ENCODE measurements at regions not wholly inside any gene's neighbourhood (a gene's known extent, or its start where the extent isn't known, plus 50 kb on each side); places are given as distances from the start of the nearest gene placed in this dataset.

DNA sequence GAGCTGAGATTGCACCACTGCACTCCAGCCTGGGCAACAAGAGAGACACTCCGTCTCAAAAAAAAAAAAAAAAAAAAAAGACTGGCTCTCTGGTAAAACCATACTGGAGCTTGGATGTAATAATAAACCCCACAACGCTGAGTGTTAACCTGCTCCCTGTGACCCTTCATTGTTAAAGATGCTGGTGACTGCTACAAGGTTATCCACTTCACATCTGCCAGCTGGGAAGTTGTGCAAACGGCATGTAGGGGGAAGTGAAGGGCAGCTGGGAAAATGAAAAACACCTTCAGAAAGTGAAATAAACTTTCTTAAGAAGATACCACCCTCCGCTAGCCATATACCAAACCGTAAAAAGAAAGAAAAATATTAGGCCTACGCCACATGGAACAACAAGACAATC, 131.0 kb upstream of the NUDT7 start:
- Histone ChIP-seq H3K27me3 (no peaks in the 10 kb centered on the region), H3K27ac (no peak overlapping the region), H3K4me3 (no peak overlapping the region), H3K4me1 (no peaks in the 10 kb centered on the region), H3K36me3 (no peaks in the 10 kb centered on the region), H3K9me3 (no peaks in the 10 kb centered on the region)
- no peak for ATAC-seq
- intact Hi-C loops (cut with DNase I): no loop called here
- no peak for TF ChIP-seq POLR2A (IDR thresholded peaks at IDR 0.05)
- TF ChIP-seq, protein P1, sequence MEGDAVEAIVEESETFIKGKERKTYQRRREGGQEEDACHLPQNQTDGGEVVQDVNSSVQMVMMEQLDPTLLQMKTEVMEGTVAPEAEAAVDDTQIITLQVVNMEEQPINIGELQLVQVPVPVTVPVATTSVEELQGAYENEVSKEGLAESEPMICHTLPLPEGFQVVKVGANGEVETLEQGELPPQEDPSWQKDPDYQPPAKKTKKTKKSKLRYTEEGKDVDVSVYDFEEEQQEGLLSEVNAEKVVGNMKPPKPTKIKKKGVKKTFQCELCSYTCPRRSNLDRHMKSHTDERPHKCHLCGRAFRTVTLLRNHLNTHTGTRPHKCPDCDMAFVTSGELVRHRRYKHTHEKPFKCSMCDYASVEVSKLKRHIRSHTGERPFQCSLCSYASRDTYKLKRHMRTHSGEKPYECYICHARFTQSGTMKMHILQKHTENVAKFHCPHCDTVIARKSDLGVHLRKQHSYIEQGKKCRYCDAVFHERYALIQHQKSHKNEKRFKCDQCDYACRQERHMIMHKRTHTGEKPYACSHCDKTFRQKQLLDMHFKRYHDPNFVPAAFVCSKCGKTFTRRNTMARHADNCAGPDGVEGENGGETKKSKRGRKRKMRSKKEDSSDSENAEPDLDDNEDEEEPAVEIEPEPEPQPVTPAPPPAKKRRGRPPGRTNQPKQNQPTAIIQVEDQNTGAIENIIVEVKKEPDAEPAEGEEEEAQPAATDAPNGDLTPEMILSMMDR (IDR thresholded peaks at IDR 0.05): no peak
- no peak for DNase-seq
- 73% methylated on average over 6 of the region's 6 CpGs for WGBS (ENCODE audit: insufficient coverage, low coverage, low lambda C conversion rate, missing lambda C conversion rate)

DNA sequence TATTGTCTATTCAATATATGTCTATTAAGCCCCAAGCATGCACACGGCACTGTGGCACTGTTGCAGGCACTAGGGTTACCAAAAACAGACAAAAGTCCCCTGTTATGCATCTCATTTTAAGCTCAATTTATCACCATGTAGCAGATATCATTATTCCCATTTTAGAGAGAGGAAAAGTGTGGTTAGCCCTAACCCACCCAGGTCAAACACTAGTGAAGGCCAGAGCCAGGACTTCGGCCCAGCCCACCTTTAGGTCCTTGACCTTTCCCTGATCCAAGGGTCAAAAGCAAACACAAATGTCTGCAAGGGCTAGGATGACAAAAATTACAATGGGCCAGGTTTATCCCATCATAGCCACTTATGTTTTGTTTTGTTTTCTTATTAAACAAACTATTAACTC, 130.3 kb upstream of the NUDT7 start:
- Histone ChIP-seq H3K36me3 (no peaks in the 10 kb centered on the region), H3K27ac (no peak overlapping the region), H3K9me3 (no peaks in the 10 kb centered on the region), H3K4me1 (no peaks in the 10 kb centered on the region), H3K27me3 (no peaks in the 10 kb centered on the region), H3K4me3 (no peak overlapping the region)
- intact Hi-C loops (cut with DNase I): no loop called here
- WGBS (ENCODE audit: insufficient coverage, low coverage, low lambda C conversion rate, missing lambda C conversion rate): 50% methylated on average over 2 of the region's 2 CpGs
- DNase-seq (no peak), ATAC-seq (no peak)
- TF ChIP-seq, protein P1 (IDR thresholded peaks at IDR 0.05): no peak
- no peak for TF ChIP-seq POLR2A (IDR thresholded peaks at IDR 0.05)

DNA sequence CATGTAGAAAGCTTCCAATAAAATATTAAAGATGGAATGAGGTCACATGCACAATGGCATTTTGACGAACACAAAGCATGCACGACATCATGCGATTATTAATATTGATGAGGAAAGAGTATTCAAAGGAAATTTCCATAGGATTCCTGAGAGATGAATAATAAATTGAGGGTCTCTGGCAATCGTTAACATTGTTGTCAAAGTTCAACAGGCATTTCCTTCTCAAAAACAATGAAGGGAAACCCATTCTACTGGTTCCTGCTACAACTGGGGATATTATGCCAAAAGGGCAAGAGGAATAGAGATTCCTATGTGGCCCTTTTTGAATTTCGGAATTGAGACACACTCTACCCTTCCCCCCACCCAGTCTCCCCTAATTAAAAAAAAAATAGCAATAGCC, 128.3 kb upstream of the NUDT7 start:
- ATAC-seq: no peak
- intact Hi-C loops (cut with DNase I): no loop called here
- H3K4me1 ChIP-seq: no peaks in the 10 kb centered on the region
- 46% methylated on average over 5 of the region's 5 CpGs for WGBS (ENCODE audit: insufficient coverage, low coverage, low lambda C conversion rate, missing lambda C conversion rate)
- H3K27ac ChIP-seq: no peak overlapping the region
- TF ChIP-seq, protein P1 (IDR thresholded peaks at IDR 0.05): no peak
- TF ChIP-seq POLR2A (IDR thresholded peaks at IDR 0.05): no peak
- H3K27me3 ChIP-seq: no peaks in the 10 kb centered on the region
- no peak overlapping the region for H3K4me3 ChIP-seq
- no peak for DNase-seq
- no peaks in the 10 kb centered on the region for H3K36me3 ChIP-seq
- H3K9me3 ChIP-seq: no peaks in the 10 kb centered on the region

DNA sequence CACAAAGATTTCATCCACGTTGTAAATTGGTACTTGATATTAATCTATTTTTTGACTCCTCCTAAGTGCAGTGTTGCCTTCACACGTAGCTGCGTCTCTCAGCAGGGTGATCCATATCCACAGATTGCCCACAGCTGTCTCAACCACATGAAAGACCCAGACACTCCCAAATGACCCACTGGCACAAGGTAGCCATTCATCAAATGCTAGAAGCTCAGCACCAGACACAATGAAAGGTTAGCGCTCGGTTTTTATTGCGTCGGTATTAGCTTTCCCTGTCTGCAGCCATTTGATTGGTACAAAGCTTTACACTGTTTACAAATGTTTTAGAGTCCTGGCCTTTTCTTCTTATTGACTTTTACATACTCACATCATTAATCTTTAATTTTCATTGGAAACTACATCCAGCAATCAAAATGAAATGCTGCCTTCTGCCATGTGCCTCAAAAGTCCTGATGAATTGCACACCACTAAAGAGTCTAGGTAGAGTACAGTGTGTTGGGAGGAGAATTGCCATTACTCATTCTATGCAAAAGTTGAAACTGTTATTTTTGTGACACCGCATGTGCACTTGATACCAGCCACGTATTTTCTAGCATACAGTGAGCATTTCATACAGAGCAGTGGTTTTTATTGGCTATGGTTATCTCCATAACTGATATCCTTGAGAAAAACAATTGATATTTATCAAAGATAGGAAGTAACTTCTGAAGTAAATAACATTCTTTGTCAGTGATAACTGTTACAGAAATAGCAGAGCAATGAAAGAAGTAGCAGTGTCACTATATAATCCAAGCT, 127.3 kb upstream of the NUDT7 start:
- intact Hi-C loops (cut with DNase I): no loop called here
- WGBS (ENCODE audit: insufficient coverage, low coverage, low lambda C conversion rate, missing lambda C conversion rate): 68% methylated on average over 9 of the region's 9 CpGs
- H3K9me3 ChIP-seq: no peaks in the 10 kb centered on the region

DNA sequence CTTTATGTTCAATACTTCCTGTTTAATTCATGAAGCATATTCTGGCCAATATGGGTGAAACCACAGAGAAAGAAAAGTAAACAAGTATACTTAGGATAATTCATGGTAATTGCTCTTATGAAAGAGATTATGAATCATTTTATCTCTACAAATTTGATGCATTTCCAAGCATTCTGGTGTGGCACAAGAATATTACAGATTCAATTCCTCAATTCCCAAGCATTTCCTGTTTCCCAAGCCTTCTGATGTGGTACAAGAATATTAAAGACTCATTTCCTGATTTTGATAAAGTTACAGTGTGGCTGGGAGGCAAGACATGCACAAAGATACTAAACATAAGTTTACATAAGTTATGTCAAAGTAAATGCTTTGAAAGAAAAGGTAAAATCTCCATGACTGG, 126.1 kb upstream of the NUDT7 start:
- no peak for DNase-seq
- no peaks in the 10 kb centered on the region for H3K9me3 ChIP-seq

More for the DNA sequence above, 127.3 kb upstream of the NUDT7 start:
- no peaks in the 10 kb centered on the region for H3K36me3 ChIP-seq
- ATAC-seq: peak in 1 of 4 donors; percentile 49
- no peak for DNase-seq
- no peaks in the 10 kb centered on the region for H3K27me3 ChIP-seq
- no peak overlapping the region for H3K4me3 ChIP-seq
- no peak for TF ChIP-seq POLR2A (IDR thresholded peaks at IDR 0.05)
- H3K4me1 ChIP-seq: no peaks in the 10 kb centered on the region
- no peak overlapping the region for H3K27ac ChIP-seq

More for the DNA sequence above, 126.1 kb upstream of the NUDT7 start:
- TF ChIP-seq, protein P1 (IDR thresholded peaks at IDR 0.05): no peak
- no peak for TF ChIP-seq POLR2A (IDR thresholded peaks at IDR 0.05)
- ATAC-seq: no peak
- H3K4me3 ChIP-seq: no peak overlapping the region
- H3K27ac ChIP-seq: no peak overlapping the region
- intact Hi-C loops (cut with DNase I): no loop called here
- no peaks in the 10 kb centered on the region for H3K36me3 ChIP-seq
- H3K27me3 ChIP-seq: no peaks in the 10 kb centered on the region
- no peaks in the 10 kb centered on the region for H3K4me1 ChIP-seq

Measured in right lobe of liver (tissue), 6 donors.